ENCODE measurements at regions not wholly inside any gene's neighbourhood (a gene's known extent, or its start where the extent isn't known, plus 50 kb on each side); places are given as distances from the start of the nearest gene placed in this dataset.

- H3K27me3 ChIP-seq: no peaks in the 10 kb centered on the region
- no peaks in the 10 kb centered on the region for H3K36me3 ChIP-seq
- TF ChIP-seq CTCF (IDR thresholded peaks at IDR 0.05) (no peak), POLR2A (IDR thresholded peaks at IDR 0.05) (no peak)
- no peaks in the 10 kb centered on the region for H3K4me1 ChIP-seq
- peaks cover 0 to 6% of the 10 kb centered on the region in 2 donors for H3K9me3 ChIP-seq
- DNase-seq: no peak
- intact Hi-C loops (cut with DNase I; ENCODE audit: low total_unique reads): no loop called here
- H3K4me3 ChIP-seq: no peak overlapping the region
- no peak overlapping the region for H3K27ac ChIP-seq
Measured at GRCh38 chr13:103299079-103299478, 232.9 kb upstream of the SLC10A2 start.

- Histone ChIP-seq H3K4me3 (no peak overlapping the region), H3K27me3 (no peaks in the 10 kb centered on the region), H3K4me1 (no peaks in the 10 kb centered on the region), H3K9me3 (peaks cover 0 to 6% of the 10 kb centered on the region in 2 donors), H3K27ac (no peak overlapping the region), H3K36me3 (no peaks in the 10 kb centered on the region)
- no peak for DNase-seq
- intact Hi-C loops (cut with DNase I; ENCODE audit: low total_unique reads): no loop called here
- TF ChIP-seq POLR2A (IDR thresholded peaks at IDR 0.05): no peak
- TF ChIP-seq CTCF (IDR thresholded peaks at IDR 0.05): no peak
Measured at GRCh38 chr13:103297083-103297482, 230.9 kb upstream of the SLC10A2 start.

GRCh38 chr13:103291798-103292572, 225.8 kb upstream of the SLC10A2 start:
- DNase-seq: no peak
- TF ChIP-seq CTCF (IDR thresholded peaks at IDR 0.05) (no peak), POLR2A (IDR thresholded peaks at IDR 0.05) (no peak)
- Histone ChIP-seq H3K4me3 (no peak overlapping the region), H3K9me3 (peaks cover 0 to 1% of the 10 kb centered on the region in 2 donors), H3K27ac (no peak overlapping the region), H3K4me1 (no peaks in the 10 kb centered on the region), H3K36me3 (no peaks in the 10 kb centered on the region), H3K27me3 (no peaks in the 10 kb centered on the region)
- intact Hi-C loops (cut with DNase I; ENCODE audit: low total_unique reads): no loop called here

- Histone ChIP-seq H3K36me3 (no peaks in the 10 kb centered on the region), H3K9me3 (no peaks in the 10 kb centered on the region), H3K4me3 (no peak overlapping the region), H3K27ac (no peak overlapping the region), H3K27me3 (no peaks in the 10 kb centered on the region), H3K4me1 (no peaks in the 10 kb centered on the region)
- TF ChIP-seq POLR2A (IDR thresholded peaks at IDR 0.05) (no peak), CTCF (IDR thresholded peaks at IDR 0.05) (no peak)
- DNase-seq: no peak
- intact Hi-C loops (cut with DNase I; ENCODE audit: low total_unique reads): no loop called here
Measured at GRCh38 chr13:103291226-103291625, 225.0 kb upstream of the SLC10A2 start.

- TF ChIP-seq POLR2A (IDR thresholded peaks at IDR 0.05): no peak
- no peak for TF ChIP-seq CTCF (IDR thresholded peaks at IDR 0.05)
- Histone ChIP-seq H3K27me3 (no peaks in the 10 kb centered on the region), H3K27ac (no peak overlapping the region), H3K4me3 (no peak overlapping the region), H3K9me3 (no peaks in the 10 kb centered on the region), H3K4me1 (no peaks in the 10 kb centered on the region), H3K36me3 (no peaks in the 10 kb centered on the region)
- DNase-seq: no peak
- intact Hi-C loops (cut with DNase I; ENCODE audit: low total_unique reads): no loop called here
Measured at GRCh38 chr13:103289681-103290080, 223.5 kb upstream of the SLC10A2 start.
